COR-L47 (cell line): ENCODE measurements at regions not wholly inside any gene's neighbourhood (a gene's known extent, or its start where the extent isn't known, plus 50 kb on each side); places are given as distances from the start of the nearest gene placed in this dataset.

Experiments used
- DNase-seq: peaks from one replicate; lab custom pipeline; 2025; lab: John Stamatoyannopoulos, UW

GRCh38 chr2:239518286-239519088 is 117.7 kb upstream of the HDAC4 start:
- no peak for DNase-seq

GRCh38 chr2:239517686-239518085 is 116.9 kb upstream of the HDAC4 start:
- DNase-seq = no peak

GRCh38 chr2:239516954-239517305 is 116.1 kb upstream of the HDAC4 start:
- DNase-seq = no peak

GRCh38 chr2:239516286-239516953 is 115.6 kb upstream of the HDAC4 start:
- DNase-seq = no peak

GRCh38 chr2:239514754-239515530 is 114.1 kb upstream of the HDAC4 start:
- no peak for DNase-seq

GRCh38 chr2:239512054-239512453 is 111.2 kb upstream of the HDAC4 start:
- no peak for DNase-seq

- DNase-seq = no peak
Observed at GRCh38 chr2:239509373-239510143, 108.7 kb upstream of the HDAC4 start.

GRCh38 chr2:239508261-239508660 is 107.4 kb upstream of the HDAC4 start:
- no peak for DNase-seq

- no peak for DNase-seq
Observed at GRCh38 chr2:239507576-239508258, 106.9 kb upstream of the HDAC4 start.

GRCh38 chr2:239506961-239507360 is 106.1 kb upstream of the HDAC4 start:
- DNase-seq = no peak

- no peak for DNase-seq
Observed at GRCh38 chr2:239506101-239506857, 105.5 kb upstream of the HDAC4 start.

GRCh38 chr2:239504643-239505235 is 103.9 kb upstream of the HDAC4 start:
- no peak for DNase-seq

GRCh38 chr2:239502430-239503186 is 101.8 kb upstream of the HDAC4 start:
- peak; percentile 90 for DNase-seq

GRCh38 chr2:239500574-239501550 is 100.0 kb upstream of the HDAC4 start:
- DNase-seq = no peak

GRCh38 chr2:239499726-239500573 is 99.1 kb upstream of the HDAC4 start:
- no peak for DNase-seq

- no peak for DNase-seq
Observed at GRCh38 chr2:239498981-239499634, 98.3 kb upstream of the HDAC4 start.

- DNase-seq = no peak
Observed at GRCh38 chr2:239498576-239498975, 97.8 kb upstream of the HDAC4 start.
